ENCODE measurements at regions not wholly inside any gene's neighbourhood (a gene's known extent, or its start where the extent isn't known, plus 50 kb on each side); places are given as distances from the start of the nearest gene placed in this dataset.

- Mint-ChIP-seq H3K4me3 (no peak overlapping the region), H3K36me3 (ENCODE audit: low read depth) (no peaks in the 10 kb centered on the region), H3K27me3 (ENCODE audit: low read depth) (no peaks in the 10 kb centered on the region), H3K27ac (ENCODE audit: unreplicated experiment) (no peak overlapping the region), H3K4me1 (peaks cover 14% of the 10 kb centered on the region), H3K9me3 (no peaks in the 10 kb centered on the region)
- DNase-seq (ENCODE audit: low read depth, low spot score): no peak
- no peak for TF ChIP-seq CTCF (conservative IDR thresholded peaks at IDR 0.05)
Observed at GRCh38 chr17:6209829-6210228, 139.7 kb downstream of the WSCD1 start.

- no peaks in the 10 kb centered on the region for H3K9me3 Mint-ChIP-seq
- DNase-seq (ENCODE audit: low read depth, low spot score): no peak
- no peaks in the 10 kb centered on the region for H3K27me3 Mint-ChIP-seq (ENCODE audit: low read depth)
- no peak overlapping the region for H3K4me3 Mint-ChIP-seq
- peaks cover 15% of the 10 kb centered on the region for H3K4me1 Mint-ChIP-seq
- no peaks in the 10 kb centered on the region for H3K36me3 Mint-ChIP-seq (ENCODE audit: low read depth)
- TF ChIP-seq CTCF (conservative IDR thresholded peaks at IDR 0.05): no peak
- H3K27ac Mint-ChIP-seq (ENCODE audit: unreplicated experiment): no peak overlapping the region
Observed at GRCh38 chr17:6208608-6209180, 138.5 kb downstream of the WSCD1 start.

- TF ChIP-seq CTCF (conservative IDR thresholded peaks at IDR 0.05): no peak
- no peak for DNase-seq (ENCODE audit: low read depth, low spot score)
- Mint-ChIP-seq H3K36me3 (ENCODE audit: low read depth) (no peaks in the 10 kb centered on the region), H3K9me3 (no peaks in the 10 kb centered on the region), H3K4me1 (peaks cover 15% of the 10 kb centered on the region), H3K27me3 (ENCODE audit: low read depth) (no peaks in the 10 kb centered on the region), H3K4me3 (no peak overlapping the region), H3K27ac (ENCODE audit: unreplicated experiment) (peak overlapping the region; percentile 69)
Observed at GRCh38 chr17:6205525-6205924, 135.3 kb downstream of the WSCD1 start.

- no peak for TF ChIP-seq CTCF (conservative IDR thresholded peaks at IDR 0.05)
- H3K27me3 Mint-ChIP-seq (ENCODE audit: low read depth): no peaks in the 10 kb centered on the region
- peaks cover 15% of the 10 kb centered on the region for H3K4me1 Mint-ChIP-seq
- H3K27ac Mint-ChIP-seq (ENCODE audit: unreplicated experiment): peak overlapping the region; percentile 73
- no peak for DNase-seq (ENCODE audit: low read depth, low spot score)
- no peaks in the 10 kb centered on the region for H3K36me3 Mint-ChIP-seq (ENCODE audit: low read depth)
- no peak overlapping the region for H3K4me3 Mint-ChIP-seq
- no peaks in the 10 kb centered on the region for H3K9me3 Mint-ChIP-seq
Observed at GRCh38 chr17:6205033-6205432, 134.9 kb downstream of the WSCD1 start.

- Mint-ChIP-seq H3K27ac (ENCODE audit: unreplicated experiment) (no peak overlapping the region), H3K27me3 (ENCODE audit: low read depth) (no peaks in the 10 kb centered on the region), H3K9me3 (no peaks in the 10 kb centered on the region), H3K4me1 (peaks cover 15% of the 10 kb centered on the region), H3K4me3 (no peak overlapping the region), H3K36me3 (ENCODE audit: low read depth) (no peaks in the 10 kb centered on the region)
- TF ChIP-seq CTCF (conservative IDR thresholded peaks at IDR 0.05): no peak
- DNase-seq (ENCODE audit: low read depth, low spot score): no peak
Observed at GRCh38 chr17:6204203-6204722, 134.1 kb downstream of the WSCD1 start.
